ENCODE measurements at regions not wholly inside any gene's neighbourhood (a gene's known extent, or its start where the extent isn't known, plus 50 kb on each side); places are given as distances from the start of the nearest gene placed in this dataset.

GRCh38 chr6:44735630-44735963, 348.1 kb downstream of the CDC5L start:
- Histone ChIP-seq H3K9ac (no peak overlapping the region), H2AFZ (ENCODE audit: low read depth) (no peak overlapping the region), H3K9me3 (no peaks in the 10 kb centered on the region), H3F3A (replicated peaks; ENCODE audit: insufficient read depth) (no peaks in the 10 kb centered on the region), H4K20me1 (ENCODE audit: insufficient read depth) (no peaks in the 10 kb centered on the region), H3K4me2 (no peak overlapping the region), H3K27me3 (ENCODE audit: insufficient read depth) (no peaks in the 10 kb centered on the region), H3K36me3 (replicated peaks in 1 of 2; ENCODE audit: control insufficient read depth in 1 of 2, insufficient read depth in 2 of 2, low read length in 1 of 2) (no peaks in the 10 kb centered on the region), H3K9me2 (no peaks in the 10 kb centered on the region), H3K27ac (ENCODE audit: low read depth in 2 of 2, low read length in 1 of 2) (no peak overlapping the region), H3K4me1 (ENCODE audit: control insufficient read depth in 1 of 2, insufficient read depth in 2 of 2, low read depth in 1 of 2, low read length in 1 of 2) (peaks cover 0 to 14% of the 10 kb centered on the region in 2 experiments; a peak in 1 of 4 replicates), H3K4me3 (ENCODE audit: low read depth in 2 of 2, low read length in 1 of 2) (no peak overlapping the region), H3K79me2 (ENCODE audit: insufficient read depth) (no peaks in the 10 kb centered on the region)
- POLR2A ChIA-PET = no interaction called here
- TF ChIP-seq RAD21 (IDR thresholded peaks at IDR 0.05; ENCODE audit: low read length) = no peak
- TF ChIP-seq CHD2 (IDR thresholded peaks at IDR 0.05; ENCODE audit: low read length, partially characterized antibody) = no peak
- no peak for TF ChIP-seq TEAD4 (IDR thresholded peaks at IDR 0.05; ENCODE audit: borderline replicate concordance, insufficient read depth)
- TF ChIP-seq NFIC (IDR thresholded peaks at IDR 0.05; ENCODE audit: borderline replicate concordance) = peak; percentile 60; the same call in 1 of the 2 replicates
- no peak for TF ChIP-seq RFX5 (IDR thresholded peaks at IDR 0.05; ENCODE audit: low read length)
- TF ChIP-seq EZH2phosphoT487 (IDR thresholded peaks at IDR 0.05; ENCODE audit: borderline replicate concordance, low read depth) = no peak
- TF ChIP-seq REST (IDR thresholded peaks at IDR 0.05; ENCODE audit: low read depth, low read length) = no peak
- 0 out of 2 replicates have a peak, but pooled peaks have one; percentile 21 for TF ChIP-seq FOSL2 (IDR thresholded peaks at IDR 0.05; ENCODE audit: borderline replicate concordance, low read depth)
- TF ChIP-seq FOXM1 (IDR thresholded peaks at IDR 0.05; ENCODE audit: low read depth) = no peak
- no peak for TF ChIP-seq POLR2AphosphoS5 (IDR thresholded peaks at IDR 0.05; ENCODE audit: low read depth, low read length)
- no peak for TF ChIP-seq YY1 (IDR thresholded peaks at IDR 0.05; ENCODE audit: low read depth)
- TF ChIP-seq FOXJ3 (CRISPR knock-in tag; IDR thresholded peaks at IDR 0.05) = no peak
- peak in 1 of 2 experiments; percentile 17; a peak in 1 of 4 replicates for TF ChIP-seq EP300 (IDR thresholded peaks at IDR 0.05; ENCODE audit: borderline replicate concordance in 1 of 2, low read depth in 1 of 2, low read length in 1 of 2)
- TF ChIP-seq USF2 (IDR thresholded peaks at IDR 0.05; ENCODE audit: borderline replicate concordance, low read depth, low read length) = no peak
- no peak for TF ChIP-seq NRF1 (IDR thresholded peaks at IDR 0.05; ENCODE audit: low read depth, low read length)
- TF ChIP-seq GATA2 (CRISPR knock-in tag; IDR thresholded peaks at IDR 0.05) = no peak
- peak; percentile 70 for TF ChIP-seq TCF12 (IDR thresholded peaks at IDR 0.05)
- no peak for TF ChIP-seq PBX3 (IDR thresholded peaks at IDR 0.05)
- WGBS (ENCODE audit: low lambda C conversion rate) = 41% methylated on average over 6 of the region's 6 CpGs
- CTCF ChIA-PET = no interaction called here
- DNase-seq = no peak

Data from SK-N-SH (cell line).